Ureter (tissue), 1 donor: ENCODE measurements at regions not wholly inside any gene's neighbourhood (a gene's known extent, or its start where the extent isn't known, plus 50 kb on each side); places are given as distances from the start of the nearest gene placed in this dataset.
"Not testable (repeated sequence)": the region's sequence is repeated elsewhere in the genome, so short reads cannot be mapped to it uniquely, and the experiment has no call there.

Experiments
- DNase-seq: peaks from one replicate; pipeline ENCODE4 v3.0.0-alpha.2; 2020; ENCODE audit warnings: low spot score
- donor health status: DM: yes; HTN: yes; CAD: no.

DNA sequence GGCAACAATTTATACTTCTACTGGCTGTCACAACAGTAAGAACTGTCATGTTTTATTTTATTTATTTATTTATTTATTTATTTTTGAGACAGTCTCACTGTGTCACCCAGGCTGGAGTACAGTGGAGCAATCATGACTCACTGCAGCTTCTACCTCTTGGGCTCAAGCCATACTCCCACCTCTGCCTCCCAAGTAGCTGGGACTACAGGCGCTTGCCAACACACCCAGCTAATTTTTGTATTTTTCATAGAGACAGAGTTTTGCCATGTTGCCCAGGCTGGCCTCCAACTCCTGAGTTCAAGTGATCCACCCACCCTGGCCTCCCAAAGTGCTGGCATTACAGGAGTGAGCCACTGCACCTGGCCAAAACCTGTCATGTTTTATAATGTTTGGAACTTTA lies 255.1 kb upstream of the DUSP10 start:
- DNase-seq: not testable (repeated sequence)

DNA sequence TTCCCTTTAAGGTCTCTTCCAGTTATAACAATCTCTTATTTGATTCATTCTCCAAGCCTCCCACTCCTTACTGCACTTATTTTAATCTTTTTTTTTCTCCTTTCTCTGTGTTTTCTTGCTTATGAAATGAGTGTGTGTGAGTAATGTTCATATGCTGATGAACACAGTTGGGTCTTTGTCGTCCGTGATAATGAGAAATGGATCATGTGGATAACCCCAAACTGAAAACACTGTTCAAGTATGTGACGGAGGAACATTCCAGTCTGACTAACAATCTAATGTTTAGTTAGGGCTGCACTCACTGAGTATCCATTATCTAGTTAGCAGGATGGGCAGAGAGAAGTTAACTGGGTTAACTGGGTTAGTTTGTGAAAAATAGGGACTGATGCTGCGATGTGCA lies 253.1 kb upstream of the DUSP10 start:
- no peak for DNase-seq

DNA sequence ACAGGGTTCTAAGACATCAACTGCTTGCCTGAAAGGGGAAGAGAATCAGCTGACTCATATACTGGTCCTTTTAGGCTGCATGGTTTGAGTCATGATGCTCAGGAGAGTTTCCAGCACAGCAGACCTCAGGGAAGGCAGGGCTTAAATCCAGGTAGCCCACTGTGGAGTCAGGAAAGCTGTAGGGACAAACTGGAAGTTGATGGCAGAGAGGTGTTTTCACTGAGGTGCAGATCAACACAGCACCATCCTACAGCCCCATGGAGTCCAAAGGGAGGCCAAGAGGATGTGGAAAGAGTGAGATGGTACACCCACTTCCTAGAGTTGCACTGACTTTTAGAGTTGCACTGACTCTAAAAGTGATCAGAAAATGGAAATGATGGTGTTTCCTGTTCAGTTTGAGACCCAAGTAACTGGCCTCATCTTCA lies 252.4 kb upstream of the DUSP10 start:
- no peak for DNase-seq

DNA sequence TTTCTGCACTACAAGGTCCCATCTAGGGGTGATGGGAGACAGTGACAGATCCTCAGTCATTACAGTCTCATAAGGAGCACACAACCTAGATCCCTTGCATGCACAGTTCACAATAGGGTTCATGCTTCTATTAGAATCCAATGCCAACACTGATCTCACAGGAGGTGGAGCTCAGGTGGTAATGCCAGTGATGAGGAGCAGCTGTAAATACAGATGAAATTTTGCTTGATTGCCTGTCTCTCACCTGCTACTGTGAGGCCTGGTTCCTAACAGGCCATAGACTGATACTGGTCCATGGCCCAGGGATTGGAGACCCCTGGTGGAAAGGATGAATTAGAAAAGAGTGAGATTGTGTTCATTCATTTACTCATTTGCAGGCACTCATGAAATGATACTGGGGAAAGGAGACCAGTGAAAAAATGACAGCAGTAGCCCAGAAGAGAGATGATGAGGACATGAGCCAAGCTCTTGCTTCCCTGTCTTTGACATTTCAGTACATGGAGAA lies 251.6 kb upstream of the DUSP10 start:
- DNase-seq: no peak

DNA sequence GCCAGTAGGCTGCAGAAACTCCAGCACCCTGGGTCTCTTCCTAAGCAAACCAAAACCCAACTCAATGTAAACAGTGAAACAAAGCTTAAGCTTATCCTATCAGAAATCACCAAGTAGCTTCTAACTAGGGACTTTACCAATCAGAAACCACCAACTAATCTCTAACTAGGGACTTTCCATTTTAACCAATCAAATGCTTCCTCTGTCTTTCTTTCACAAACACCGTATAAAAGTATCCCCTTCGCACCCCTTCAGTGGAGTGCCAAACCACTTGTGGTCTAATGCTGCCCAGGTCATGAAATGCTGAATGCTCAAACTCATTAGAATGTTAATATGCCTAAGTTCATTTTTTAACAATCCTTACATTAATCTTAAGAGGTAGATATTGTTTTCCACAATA lies 250.5 kb upstream of the DUSP10 start:
- DNase-seq: no peak

DNA sequence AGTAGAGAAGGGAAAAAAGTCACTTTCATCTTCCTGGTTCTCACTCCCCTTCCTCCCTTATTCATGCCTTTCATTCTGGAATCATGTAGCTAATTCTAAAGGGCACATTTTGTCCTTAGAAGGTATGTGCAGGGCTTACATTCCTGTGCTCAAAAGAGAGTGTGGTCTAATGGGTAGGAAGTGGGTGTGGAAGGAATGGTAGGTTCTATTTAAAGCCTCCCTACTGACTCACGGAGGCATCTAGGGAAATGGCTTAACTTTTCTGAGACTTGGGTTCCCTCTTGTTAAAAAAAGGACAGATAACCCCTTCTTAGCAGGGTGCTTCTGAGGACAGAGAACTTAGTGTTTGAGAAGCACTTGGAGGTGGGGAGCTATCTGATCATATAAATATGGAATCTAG lies 249.3 kb upstream of the DUSP10 start:
- DNase-seq: no peak

DNA sequence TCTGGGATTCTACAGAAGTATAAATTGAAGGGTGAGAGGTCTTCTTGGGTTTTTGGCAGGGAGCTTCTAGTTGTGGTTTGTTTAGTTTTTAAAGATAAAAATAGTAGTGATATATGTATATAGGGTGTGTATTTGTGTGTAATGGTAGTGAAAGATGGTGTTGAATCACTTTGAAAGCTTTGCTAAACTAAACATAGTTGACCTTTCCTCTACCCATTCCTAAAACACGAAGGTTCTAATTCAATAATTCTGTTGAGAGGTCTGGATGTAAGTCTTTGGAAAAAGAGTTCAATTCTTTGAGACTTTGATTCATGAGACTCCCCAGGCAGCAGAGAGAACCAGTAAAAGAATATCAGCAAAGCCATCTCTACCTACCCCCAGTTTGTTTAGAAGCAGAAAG lies 247.9 kb upstream of the DUSP10 start:
- DNase-seq: no peak

DNA sequence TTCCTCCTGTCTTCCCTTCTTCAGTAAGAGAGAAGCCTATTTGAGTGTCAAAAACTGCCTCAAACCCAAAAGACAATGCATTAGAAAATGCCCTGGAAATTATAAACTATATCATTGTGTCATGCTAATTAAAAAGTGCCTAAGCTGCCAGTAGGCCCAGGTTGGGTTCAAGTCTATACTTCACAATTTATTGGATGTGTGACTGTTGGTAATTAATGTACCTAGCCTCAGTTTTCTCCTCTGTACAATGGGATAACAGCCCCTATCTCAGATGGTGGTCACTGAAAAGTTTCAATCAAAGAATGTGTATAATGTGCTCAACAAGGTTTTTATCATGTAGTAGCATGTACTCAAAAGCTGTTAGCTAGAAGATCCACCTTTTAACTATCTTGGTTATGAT lies 246.9 kb upstream of the DUSP10 start:
- DNase-seq: no peak

DNA sequence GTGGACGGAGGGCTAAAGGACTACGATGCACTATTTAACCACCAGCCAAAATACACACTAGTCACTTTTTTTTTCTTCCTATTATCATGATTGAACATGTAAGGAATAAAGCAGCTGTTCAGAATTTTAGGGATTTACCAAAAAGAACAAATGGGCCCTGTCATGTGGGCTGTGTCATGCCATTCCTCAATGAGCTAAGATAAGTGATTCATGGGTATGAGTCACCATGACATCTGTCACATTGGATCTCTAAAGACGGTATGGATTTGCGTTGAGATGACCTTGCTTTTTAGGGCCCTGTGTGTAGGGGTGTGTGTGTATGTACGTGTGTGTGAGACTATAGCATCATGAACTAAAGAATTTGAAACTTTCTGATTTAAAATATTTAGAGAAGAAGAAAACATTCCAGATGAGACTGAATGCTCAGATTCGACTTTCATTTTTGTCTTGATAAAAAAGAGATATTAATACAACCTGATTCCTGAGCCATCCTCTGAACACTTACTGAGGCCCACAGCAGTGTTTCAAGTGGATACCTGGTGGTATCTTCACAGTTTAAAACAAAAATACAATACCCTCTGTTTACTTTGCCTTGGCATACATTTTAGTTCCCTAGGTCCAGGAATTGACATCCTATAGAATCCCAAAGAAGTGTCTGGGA lies 246.1 kb upstream of the DUSP10 start:
- DNase-seq: no peak

DNA sequence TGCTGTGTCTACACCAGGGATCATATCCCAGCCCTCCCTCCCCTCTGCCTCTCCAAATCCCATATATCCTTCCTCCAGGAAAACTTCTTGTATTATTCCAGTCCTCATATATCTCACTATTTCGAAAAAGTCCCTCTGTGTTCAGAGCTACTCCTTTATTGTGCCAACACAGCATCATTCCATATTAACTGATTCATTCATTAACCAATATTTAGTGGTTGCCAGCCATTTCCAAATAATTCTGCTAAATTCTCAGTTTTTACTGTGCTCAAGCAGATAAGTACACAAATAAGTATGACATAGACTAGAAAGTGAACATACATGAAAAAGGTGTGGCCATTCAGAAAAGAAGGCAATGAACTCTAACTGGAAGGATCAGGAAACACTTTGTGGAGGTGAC lies 241.6 kb upstream of the DUSP10 start:
- no peak for DNase-seq

DNA sequence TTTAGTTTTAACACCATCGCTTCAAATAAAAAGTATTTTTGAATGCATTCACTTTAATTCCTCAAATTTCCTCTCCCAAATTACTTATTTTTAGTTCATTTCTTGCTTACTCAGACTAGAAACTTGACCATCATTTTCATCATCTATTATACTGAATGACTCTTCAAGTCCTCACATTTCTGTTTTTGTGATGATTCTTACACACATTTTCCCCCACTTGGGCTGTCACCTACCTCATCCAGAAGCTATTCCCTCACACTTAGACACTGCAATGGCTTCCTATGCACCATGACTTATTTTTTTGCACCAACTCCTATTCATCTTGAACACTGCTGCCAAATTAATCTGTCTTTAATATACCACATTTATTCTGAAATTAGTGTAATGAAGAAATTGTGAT lies 239.6 kb upstream of the DUSP10 start:
- no peak for DNase-seq

DNA sequence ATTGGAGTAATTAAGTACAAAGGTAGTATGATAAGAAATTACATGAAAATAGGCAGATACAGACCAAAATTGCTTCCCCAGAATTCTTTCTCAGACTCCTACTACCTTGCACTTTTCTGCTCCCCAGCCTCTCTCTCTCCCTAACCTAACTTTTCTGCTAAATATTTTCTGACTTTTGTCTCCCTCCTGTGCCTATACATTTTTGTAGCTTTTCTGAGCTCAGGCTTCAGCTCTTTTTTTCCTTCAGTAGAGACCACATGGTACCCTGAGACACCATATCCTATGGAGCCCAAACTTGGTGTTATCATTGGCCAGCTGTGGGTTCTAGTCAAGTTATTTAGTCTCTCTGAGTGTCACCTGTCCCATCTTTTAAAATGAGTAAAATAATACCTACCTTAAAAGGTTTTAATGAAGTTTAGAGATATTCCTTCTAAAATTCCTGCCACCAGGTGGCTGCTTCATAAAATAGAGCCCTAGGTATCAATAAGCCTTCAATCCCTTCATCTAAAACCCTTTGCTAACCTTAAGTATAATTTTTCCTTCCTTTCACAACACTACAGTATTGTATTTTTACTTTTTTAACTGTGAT lies 237.6 kb upstream of the DUSP10 start:
- DNase-seq: no peak

DNA sequence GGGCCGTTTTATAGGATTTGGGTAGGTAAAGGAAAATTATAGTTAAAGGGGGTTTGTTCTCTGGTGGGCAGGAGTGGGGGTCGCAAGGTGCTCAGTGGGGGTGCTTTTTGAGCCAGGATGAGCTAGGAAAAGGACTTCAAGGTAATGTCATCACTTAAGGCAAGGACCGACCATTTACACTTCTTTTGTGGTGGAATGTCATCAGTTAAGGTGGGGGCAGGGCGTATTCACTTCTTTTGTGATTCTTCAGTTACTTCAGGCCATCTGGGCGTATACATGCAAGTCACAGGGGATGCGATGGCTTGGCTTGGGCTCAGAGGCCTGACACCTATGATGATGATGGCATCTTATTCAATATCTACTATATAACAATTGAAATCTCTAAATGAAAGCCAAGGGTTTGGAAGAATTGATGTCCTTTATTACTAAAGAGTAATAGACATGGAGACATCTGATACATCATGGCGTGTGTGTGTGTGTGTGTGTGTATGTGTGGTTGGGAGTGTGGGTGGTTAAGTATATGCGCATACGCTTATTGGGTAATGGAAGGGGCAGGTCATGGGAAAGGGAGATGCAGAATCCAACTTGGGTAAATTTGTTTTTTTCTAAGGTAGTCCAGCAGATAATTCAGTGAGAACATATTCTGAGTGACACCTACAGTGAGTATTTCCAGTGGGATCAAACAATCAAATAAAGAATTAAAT lies 236.9 kb upstream of the DUSP10 start:
- not testable (repeated sequence) for DNase-seq

DNA sequence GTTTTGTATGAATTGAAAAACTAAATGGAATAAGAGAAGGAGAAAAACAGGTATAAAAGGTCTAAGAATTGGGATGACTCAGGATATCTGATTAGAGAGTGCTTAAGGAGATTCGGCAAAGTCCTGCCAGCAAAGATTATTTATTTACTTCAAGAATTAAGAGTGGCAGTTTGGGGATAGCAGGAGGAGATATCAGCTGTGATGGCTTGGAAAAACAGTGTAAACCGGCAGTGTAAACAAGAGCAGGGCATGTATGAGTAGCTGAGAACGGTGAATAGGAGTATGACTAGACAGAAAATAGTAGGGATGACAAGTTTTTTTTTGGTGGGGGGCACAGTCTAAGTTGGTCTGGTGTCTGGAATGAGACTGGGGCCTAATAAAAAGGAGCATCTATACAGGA lies 231.9 kb upstream of the DUSP10 start:
- DNase-seq: not testable (repeated sequence)

DNA sequence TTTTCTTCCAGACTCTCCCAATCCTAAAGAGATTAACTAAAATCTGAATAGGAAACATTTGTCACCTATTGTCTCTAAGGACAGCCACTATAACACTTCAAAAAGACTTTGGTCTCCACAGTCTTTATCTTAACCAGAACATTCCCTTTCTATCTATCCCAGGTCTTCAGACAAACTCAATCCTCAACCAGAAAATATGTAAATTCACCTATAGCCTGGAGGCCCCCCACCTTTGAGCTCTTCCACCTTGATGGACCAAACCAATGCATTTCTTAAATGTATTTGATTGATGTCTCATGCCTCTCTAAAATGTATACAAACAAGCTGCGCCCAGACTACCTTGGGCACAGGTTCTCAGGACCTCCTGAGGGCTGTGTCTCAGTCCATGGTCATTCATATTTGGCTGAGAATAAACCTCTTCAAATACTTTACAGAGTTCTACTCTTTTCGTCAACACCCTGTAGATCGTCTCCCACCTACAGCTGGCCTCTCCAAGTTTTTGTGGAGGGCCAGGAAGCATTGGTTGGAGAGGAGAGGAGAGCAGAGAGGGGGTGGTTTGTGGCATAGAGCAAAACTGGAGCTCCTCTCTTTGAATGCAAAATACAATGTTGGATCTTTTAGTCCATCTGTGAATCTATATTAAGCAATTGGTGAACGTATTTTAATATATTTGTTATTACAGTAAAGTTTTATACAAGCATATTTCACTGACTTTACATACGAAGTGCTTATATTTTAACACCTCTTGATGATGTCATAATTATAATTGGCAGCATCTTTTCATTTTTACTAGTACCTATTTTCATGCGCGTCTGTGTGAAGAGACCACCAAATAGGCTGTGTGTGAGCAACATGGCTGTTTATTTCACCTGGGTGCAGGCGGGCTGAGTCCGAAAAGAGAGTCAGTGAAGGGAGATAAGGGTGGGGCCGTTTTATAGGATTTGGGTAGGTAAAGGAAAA lies 230.7 kb upstream of the DUSP10 start:
- no peak for DNase-seq

DNA sequence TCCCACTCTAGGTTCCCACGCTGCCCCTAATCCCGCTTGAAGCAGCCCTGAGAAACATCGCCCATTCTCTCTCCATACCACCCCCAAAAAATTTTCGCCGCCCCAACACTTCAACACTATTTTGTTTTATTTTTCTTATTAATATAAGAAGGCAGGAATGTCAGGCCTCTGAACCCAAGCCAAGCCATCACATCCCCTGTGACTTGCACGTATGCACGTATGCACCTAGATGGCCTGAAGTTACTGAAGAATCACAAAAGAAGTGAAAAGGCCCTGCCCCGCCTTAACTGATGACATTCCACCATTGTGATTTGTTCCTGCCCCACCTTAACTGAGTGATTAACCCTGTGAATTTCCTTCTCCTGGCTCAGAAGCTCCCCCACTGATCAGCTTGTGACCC lies 229.1 kb upstream of the DUSP10 start:
- DNase-seq: not testable (repeated sequence)

DNA sequence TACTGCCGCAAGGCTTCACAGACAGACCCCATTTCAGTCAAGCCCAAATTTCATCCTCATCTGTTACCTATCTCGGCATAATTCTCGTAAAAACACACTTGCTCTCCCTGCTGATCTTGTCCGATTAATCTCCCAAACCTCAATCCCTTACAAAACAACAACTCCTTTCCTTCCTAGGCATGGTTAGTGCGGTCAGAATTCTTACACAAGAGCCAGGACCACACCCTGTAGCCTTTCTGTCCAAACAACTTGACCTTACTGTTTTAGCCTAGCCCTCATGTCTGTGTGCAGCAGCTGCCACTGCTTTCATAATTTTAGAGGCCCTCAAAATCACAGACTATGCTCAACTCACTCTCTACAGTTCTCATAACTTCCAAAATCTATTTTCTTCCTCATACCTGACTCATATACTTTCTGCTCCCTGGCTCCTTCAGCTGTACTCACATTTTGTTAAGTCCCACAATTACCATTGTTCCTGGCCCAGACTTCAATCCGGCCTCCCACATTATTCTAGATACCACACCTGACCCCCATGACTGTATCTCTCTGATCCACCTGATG lies 227.5 kb upstream of the DUSP10 start:
- not testable (repeated sequence) for DNase-seq

DNA sequence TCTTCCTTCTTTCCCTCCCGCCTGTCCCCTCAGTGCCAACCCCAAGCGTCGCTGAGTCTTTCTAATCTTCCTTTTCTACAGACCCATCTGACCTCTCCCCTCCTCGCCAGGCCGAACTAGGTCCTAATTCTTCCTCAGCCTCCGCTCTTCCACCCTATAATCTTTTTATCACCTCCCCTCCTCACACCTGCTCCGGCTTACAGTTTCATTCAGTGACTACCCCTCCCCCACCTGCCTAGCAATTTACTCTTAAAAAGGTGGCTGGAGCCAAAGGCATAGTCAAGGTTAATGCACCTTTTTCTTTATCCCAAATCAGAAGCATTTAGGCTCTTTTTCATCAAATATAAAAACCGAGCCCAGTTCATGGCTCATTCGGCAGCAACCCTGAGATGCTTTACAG lies 225.6 kb upstream of the DUSP10 start:
- DNase-seq: not testable (repeated sequence)

DNA sequence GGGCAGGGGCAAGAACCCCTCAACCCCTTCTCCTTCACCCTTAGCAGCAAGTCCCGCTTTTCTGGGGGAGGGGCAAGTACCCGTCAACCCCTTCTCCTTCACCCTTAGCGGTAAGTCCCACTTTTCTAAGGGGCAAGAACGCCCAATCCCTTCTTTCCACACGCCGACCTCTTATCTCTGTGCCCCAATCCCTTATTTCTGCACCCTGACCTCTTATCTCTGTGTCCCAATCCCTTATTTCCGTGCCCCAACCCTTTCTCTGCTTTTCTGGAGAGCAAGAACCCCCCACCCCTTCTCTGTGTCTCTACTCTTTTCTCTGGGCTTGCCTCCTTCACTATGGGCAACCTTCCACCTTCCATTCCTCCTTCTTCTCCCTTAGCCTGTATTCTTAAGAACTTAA lies 225.0 kb upstream of the DUSP10 start:
- not testable (repeated sequence) for DNase-seq

DNA sequence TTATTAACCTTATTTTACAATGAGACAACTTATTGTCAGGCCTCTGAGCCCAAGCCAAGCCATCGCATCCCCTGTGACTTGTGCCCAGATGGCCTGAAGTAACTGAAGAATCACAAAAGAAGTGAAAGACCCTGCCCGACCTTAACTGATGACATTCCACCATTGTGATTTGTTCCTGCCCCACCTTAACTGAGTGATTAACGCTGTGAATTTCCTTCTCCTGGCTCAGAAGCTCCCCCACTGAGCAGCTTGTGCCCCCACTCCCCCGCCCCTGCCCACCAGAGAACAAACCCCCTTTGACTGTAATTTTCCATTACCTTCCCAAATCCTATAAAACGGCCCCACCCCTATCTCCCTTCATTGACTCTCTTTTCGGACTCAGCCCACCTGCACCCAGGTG lies 224.0 kb upstream of the DUSP10 start:
- DNase-seq: not testable (repeated sequence)

DNA sequence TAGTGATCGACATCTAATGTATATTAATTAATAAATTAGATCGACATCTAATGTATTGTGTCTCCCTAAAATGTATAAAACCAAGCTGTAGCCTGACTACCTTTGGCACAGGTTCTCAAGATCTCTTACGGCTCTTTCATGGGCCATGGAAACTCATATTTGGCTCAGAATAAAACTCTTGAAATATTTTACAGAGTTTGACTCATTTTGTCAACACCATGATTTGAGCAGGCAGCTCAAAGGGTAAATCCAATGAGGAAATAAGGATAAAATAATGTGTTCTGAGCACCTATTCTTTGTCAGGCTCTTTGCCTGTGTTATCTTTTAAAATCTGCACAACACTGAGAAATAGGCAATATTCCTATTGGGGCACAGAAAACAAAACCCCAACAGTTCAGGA lies 223.4 kb upstream of the DUSP10 start:
- DNase-seq: no peak

DNA sequence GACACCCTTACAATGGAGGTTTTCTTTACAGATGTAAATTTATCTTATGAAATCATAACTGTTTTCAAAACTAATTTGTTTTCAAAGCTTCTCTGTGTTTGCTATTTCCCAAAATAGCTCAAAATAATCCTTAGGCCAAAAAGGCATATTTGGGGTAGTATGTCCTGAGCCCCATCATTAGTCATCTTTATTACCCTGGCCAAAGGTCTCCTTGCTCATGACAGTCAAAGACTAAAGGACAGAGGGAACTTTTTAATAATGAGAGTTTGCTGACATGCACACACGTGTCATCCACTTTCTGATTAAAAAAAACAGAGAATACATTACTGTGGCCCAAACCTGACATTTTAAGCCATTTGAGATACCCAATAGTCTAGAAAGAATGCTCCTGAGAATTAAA lies 221.9 kb upstream of the DUSP10 start:
- DNase-seq: no peak
